ENCODE measurements at regions not wholly inside any gene's neighbourhood (a gene's known extent, or its start where the extent isn't known, plus 50 kb on each side); places are given as distances from the start of the nearest gene placed in this dataset.

DNA sequence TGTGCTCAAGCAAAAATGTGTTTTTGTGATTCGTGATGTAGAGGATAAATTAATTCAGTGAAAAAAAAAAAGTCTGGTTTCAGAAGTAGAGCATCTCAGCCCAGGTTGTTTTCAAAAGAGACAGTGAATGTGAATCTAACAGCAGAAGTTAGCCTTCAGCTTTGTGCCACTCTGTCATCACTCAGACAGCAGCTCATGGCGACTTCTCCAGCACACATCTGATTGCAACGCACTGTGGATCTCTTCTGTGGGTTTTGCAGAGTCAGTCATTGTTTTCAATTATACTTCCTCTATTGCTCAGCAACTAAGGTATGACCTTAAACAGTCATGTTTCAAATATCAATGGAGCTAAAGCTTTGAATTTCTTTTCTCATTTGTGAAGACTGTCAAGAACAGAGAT, 335.5 kb upstream of the POU3F2 start:
- no peak for TF ChIP-seq CTCF (IDR thresholded peaks at IDR 0.05 in 2 of 3, conservative IDR thresholded peaks at IDR 0.05 in 1 of 3; ENCODE audit: control insufficient read depth in 2 of 3, extremely low read depth in 1 of 3, insufficient read depth in 1 of 3, low read depth in 3 of 3, low read length in 3 of 3)
- TF ChIP-seq EP300 (IDR thresholded peaks at IDR 0.05; ENCODE audit: borderline replicate concordance in 1 of 2, control insufficient read depth in 1 of 2, low read depth in 2 of 2, low read length in 2 of 2) = no peak
- no peak for TF ChIP-seq CEBPB (IDR thresholded peaks at IDR 0.05; ENCODE audit: borderline replicate concordance in 1 of 2, low read depth in 2 of 2, low read length in 2 of 2)
- no peak for TF ChIP-seq POLR2AphosphoS5 (IDR thresholded peaks at IDR 0.05; ENCODE audit: low read length)
- TF ChIP-seq MYC (IDR thresholded peaks at IDR 0.05; ENCODE audit: insufficient read depth, insufficient read length, insufficient replicate concordance, low read length, severe bottlenecking) = no peak
- TF ChIP-seq RFX5 (IDR thresholded peaks at IDR 0.05; ENCODE audit: low read depth, low read length) = no peak
- no peak for TF ChIP-seq SIN3A (IDR thresholded peaks at IDR 0.05; ENCODE audit: low read depth, low read length)
- TF ChIP-seq ZNF622 (IDR thresholded peaks at IDR 0.05) = no peak
- no peak for TF ChIP-seq IRF5 (IDR thresholded peaks at IDR 0.05; ENCODE audit: borderline replicate concordance)
- TF ChIP-seq YY1 (IDR thresholded peaks at IDR 0.05; ENCODE audit: low read depth, low read length) = no peak
- no peak for TF ChIP-seq KDM1A (IDR thresholded peaks at IDR 0.05; ENCODE audit: borderline replicate concordance)
- TF ChIP-seq JUND (IDR thresholded peaks at IDR 0.05; ENCODE audit: low read depth, low read length) = no peak
- TF ChIP-seq, protein P1, sequence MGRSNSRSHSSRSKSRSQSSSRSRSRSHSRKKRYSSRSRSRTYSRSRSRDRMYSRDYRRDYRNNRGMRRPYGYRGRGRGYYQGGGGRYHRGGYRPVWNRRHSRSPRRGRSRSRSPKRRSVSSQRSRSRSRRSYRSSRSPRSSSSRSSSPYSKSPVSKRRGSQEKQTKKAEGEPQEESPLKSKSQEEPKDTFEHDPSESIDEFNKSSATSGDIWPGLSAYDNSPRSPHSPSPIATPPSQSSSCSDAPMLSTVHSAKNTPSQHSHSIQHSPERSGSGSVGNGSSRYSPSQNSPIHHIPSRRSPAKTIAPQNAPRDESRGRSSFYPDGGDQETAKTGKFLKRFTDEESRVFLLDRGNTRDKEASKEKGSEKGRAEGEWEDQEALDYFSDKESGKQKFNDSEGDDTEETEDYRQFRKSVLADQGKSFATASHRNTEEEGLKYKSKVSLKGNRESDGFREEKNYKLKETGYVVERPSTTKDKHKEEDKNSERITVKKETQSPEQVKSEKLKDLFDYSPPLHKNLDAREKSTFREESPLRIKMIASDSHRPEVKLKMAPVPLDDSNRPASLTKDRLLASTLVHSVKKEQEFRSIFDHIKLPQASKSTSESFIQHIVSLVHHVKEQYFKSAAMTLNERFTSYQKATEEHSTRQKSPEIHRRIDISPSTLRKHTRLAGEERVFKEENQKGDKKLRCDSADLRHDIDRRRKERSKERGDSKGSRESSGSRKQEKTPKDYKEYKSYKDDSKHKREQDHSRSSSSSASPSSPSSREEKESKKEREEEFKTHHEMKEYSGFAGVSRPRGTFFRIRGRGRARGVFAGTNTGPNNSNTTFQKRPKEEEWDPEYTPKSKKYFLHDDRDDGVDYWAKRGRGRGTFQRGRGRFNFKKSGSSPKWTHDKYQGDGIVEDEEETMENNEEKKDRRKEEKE (IDR thresholded peaks at IDR 0.05) = no peak
- no peak for TF ChIP-seq GABPA (IDR thresholded peaks at IDR 0.05; ENCODE audit: low read depth)

Measured in GM12878 (cell line).